Esophagus squamous epithelium (tissue), 5 donors: ENCODE measurements at regions not wholly inside any gene's neighbourhood (a gene's known extent, or its start where the extent isn't known, plus 50 kb on each side); places are given as distances from the start of the nearest gene placed in this dataset.

Experiments
- DNase-seq: peaks from one replicate; lab custom pipeline; 2025; lab: John Stamatoyannopoulos, UW
- H3K27ac ChIP-seq, 4 donors: fragments of 200-600 bp; sonication (generic); one replicate each; pipeline ENCODE4 v1.5.1; 2016 to 2019; ENCODE audit warnings: mild to moderate bottlenecking in 1 of 4
- H3K27me3 ChIP-seq, 4 donors: fragments of 200-600 bp; sonication (generic); 1 replicate in 3 of 4; 2 replicates in 1 of 4; pipeline versions ENCODE4 v1.5.1 to v1.6.0; 2017 to 2021; ENCODE audit warnings: antibody characterized with exemption in 1 of 4
- H3K36me3 ChIP-seq, 3 donors: fragments of 200-600 bp; sonication (generic); one replicate each; pipeline ENCODE4 v1.5.1; 2016 to 2019
- H3K4me1 ChIP-seq, 3 donors: fragments of 200-600 bp; sonication (generic); one replicate each; pipeline ENCODE4 v1.5.1; 2017 to 2019
- H3K4me3 ChIP-seq, 4 donors: fragments of 200-600 bp; sonication (generic); 1 replicate in 3 of 4; 2 replicates in 1 of 4; pipeline ENCODE4 v1.5.1; 2016 to 2019; ENCODE audit warnings: mild to moderate bottlenecking in 2 of 4, moderate library complexity in 1 of 4
- H3K9me3 ChIP-seq, 3 donors: fragments of 200-600 bp; sonication (generic); one replicate each; pipeline ENCODE4 v1.5.1; 2016 to 2019
- POLR2A ChIP-seq, 4 donors: fragments of 450-650 bp; IDR thresholded peaks; one replicate each; pipeline ENCODE4 v1.6.1; 2017; ENCODE audit warnings: antibody characterized with exemption in 4 of 4, mild to moderate bottlenecking in 4 of 4, moderate library complexity in 3 of 4
- WGBS, 2 donors: methylation state at CpG; one replicate each; pipeline ENCODE4 v1.1.5; 2018; 5-methylcytosine and 5-hydroxymethylcytosine counted together
- intact Hi-C: fragments of 100-400 bp; cut with DNase I; formaldehyde crosslinking; loops from one replicate; pipeline ENCODE4 v1.15.0; 2022
- TF ChIP-seq, protein P1 (sequence below), 6 experiments: fragments of 450-650 bp in 4 of 6; fragments of 200-600 bp in 2 of 6; sonication (generic) in 2 of 6; IDR thresholded peaks; one replicate each; pipeline ENCODE4 v1.5.1; 2016 to 2019; ENCODE audit warnings: antibody characterized with exemption in 6 of 6, mild to moderate bottlenecking in 4 of 6, moderate library complexity in 4 of 6
- donor health status: DM: yes; HTN: yes; CAD: no.

DNA sequence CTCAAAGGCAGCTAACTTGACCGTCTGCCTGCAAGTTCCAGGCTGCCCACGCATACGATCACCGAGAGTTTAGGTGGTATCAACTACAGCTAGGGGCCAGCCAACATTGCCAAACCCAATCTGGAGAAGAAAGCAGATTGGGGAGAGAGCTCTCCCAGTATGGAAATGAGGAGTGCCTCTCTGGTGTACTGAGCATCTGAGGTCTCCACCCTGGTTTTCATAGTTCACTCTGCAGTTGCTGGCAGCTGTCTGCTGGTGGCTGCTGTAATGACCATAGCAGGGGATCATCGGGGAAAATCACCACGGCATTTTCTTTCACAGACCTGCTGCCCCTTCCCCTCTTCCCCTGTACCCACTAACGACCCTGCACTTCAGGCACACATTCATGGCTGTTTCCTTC lies 201.7 kb downstream of the NUFIP1 start:
- intact Hi-C loops = no loop called here
- DNase-seq = no peak
- no peaks in the 10 kb centered on the region for H3K36me3 ChIP-seq
- peaks cover 0 to 23% (median 0%) of the 10 kb centered on the region in 3 donors for H3K4me1 ChIP-seq
- TF ChIP-seq POLR2A (IDR thresholded peaks at IDR 0.05) = no peak
- TF ChIP-seq, protein P1, sequence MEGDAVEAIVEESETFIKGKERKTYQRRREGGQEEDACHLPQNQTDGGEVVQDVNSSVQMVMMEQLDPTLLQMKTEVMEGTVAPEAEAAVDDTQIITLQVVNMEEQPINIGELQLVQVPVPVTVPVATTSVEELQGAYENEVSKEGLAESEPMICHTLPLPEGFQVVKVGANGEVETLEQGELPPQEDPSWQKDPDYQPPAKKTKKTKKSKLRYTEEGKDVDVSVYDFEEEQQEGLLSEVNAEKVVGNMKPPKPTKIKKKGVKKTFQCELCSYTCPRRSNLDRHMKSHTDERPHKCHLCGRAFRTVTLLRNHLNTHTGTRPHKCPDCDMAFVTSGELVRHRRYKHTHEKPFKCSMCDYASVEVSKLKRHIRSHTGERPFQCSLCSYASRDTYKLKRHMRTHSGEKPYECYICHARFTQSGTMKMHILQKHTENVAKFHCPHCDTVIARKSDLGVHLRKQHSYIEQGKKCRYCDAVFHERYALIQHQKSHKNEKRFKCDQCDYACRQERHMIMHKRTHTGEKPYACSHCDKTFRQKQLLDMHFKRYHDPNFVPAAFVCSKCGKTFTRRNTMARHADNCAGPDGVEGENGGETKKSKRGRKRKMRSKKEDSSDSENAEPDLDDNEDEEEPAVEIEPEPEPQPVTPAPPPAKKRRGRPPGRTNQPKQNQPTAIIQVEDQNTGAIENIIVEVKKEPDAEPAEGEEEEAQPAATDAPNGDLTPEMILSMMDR (IDR thresholded peaks at IDR 0.05) = no peak
- H3K4me3 ChIP-seq = no peak overlapping the region
- WGBS, 2 donors = 83% methylated on average over 7 of the region's 7 CpGs
- H3K9me3 ChIP-seq = no peaks in the 10 kb centered on the region
- H3K27ac ChIP-seq = no peak overlapping the region
- H3K27me3 ChIP-seq = no peaks in the 10 kb centered on the region

DNA sequence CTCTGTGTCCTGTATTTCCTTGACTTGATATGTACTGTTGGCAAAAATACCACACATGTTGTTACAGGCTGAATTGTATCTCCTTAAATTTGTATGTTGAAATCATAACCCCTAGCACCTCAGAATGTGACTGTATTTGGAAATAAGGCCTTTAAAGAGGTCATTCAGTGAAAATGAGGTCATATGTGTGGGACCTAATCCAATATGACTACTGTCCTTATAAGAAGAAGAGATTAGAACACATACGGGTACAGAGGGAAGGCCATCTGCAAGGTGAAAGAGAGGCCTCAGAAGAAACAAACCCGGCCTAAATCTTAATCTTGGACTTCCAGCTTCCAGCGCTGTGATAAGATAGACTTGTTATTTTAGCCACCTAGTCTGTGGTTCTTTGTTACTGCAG lies 202.5 kb downstream of the NUFIP1 start:
- TF ChIP-seq, protein P1 (IDR thresholded peaks at IDR 0.05) = no peak
- no peak for TF ChIP-seq POLR2A (IDR thresholded peaks at IDR 0.05)
- H3K9me3 ChIP-seq = no peaks in the 10 kb centered on the region
- no peaks in the 10 kb centered on the region for H3K36me3 ChIP-seq
- H3K27me3 ChIP-seq = no peaks in the 10 kb centered on the region
- no peak for DNase-seq
- intact Hi-C loops = no loop called here
- peaks cover 0 to 23% (median 0%) of the 10 kb centered on the region in 3 donors for H3K4me1 ChIP-seq
- no peak overlapping the region for H3K27ac ChIP-seq
- 76 to 86% methylated on average over 3 of the region's 3 CpGs for WGBS, 2 donors
- no peak overlapping the region for H3K4me3 ChIP-seq

DNA sequence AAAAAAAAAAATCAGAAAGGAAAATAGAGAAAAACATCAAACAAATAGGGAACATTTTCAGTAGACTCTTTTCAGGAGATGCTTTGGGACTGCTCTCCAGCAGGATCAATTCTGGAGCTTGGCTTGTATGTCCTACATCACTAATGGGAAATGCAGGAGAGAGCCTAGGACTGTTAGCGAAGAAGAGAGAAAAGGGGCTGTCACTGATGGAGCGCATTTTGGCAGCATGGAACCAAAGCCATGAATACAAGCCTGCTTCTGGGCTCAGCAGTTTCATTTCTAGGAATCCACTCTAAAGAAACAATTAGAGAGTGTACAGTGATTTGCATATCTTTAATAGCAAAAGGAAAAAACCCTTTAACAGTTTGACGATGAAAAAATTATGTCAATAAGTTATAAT lies 203.9 kb downstream of the NUFIP1 start:
- TF ChIP-seq POLR2A (IDR thresholded peaks at IDR 0.05) = no peak
- TF ChIP-seq, protein P1 (IDR thresholded peaks at IDR 0.05) = no peak
- Histone ChIP-seq H3K4me3 (no peak overlapping the region), H3K9me3 (no peaks in the 10 kb centered on the region), H3K36me3 (no peaks in the 10 kb centered on the region), H3K27me3 (no peaks in the 10 kb centered on the region), H3K27ac (no peak overlapping the region), H3K4me1 (peaks cover 0 to 17% (median 0%) of the 10 kb centered on the region in 3 donors)
- intact Hi-C loops = no loop called here
- DNase-seq = no peak
- WGBS, 2 donors = 88 to 93% methylated on average over 3 of the region's 3 CpGs

DNA sequence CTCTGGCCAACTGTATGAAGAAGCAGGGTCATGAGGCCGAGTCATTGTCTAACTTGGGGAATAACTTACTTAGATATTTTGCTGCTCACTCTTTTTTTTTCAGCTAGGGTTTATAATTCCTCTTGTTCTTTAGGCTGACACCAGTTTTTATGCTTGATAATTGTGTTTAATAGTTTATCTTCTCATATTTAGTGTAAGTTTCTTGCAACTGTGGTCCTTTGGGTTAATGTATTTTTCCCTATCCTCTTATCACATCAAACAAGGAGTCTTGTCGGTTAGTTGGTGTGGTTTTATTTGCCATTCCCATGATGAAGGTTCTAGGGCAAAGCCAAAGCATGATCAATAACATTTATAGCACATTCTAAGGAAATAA lies 204.6 kb downstream of the NUFIP1 start:
- TF ChIP-seq, protein P1 (IDR thresholded peaks at IDR 0.05) = no peak
- no peak for TF ChIP-seq POLR2A (IDR thresholded peaks at IDR 0.05)
- Histone ChIP-seq H3K9me3 (no peaks in the 10 kb centered on the region), H3K27me3 (no peaks in the 10 kb centered on the region), H3K4me3 (no peak overlapping the region), H3K4me1 (peaks cover 0 to 10% (median 0%) of the 10 kb centered on the region in 3 donors), H3K36me3 (no peaks in the 10 kb centered on the region), H3K27ac (no peak overlapping the region)
- 88 to 89% methylated on average over 2 of the region's 2 CpGs for WGBS, 2 donors
- intact Hi-C loops = no loop called here
- no peak for DNase-seq

DNA sequence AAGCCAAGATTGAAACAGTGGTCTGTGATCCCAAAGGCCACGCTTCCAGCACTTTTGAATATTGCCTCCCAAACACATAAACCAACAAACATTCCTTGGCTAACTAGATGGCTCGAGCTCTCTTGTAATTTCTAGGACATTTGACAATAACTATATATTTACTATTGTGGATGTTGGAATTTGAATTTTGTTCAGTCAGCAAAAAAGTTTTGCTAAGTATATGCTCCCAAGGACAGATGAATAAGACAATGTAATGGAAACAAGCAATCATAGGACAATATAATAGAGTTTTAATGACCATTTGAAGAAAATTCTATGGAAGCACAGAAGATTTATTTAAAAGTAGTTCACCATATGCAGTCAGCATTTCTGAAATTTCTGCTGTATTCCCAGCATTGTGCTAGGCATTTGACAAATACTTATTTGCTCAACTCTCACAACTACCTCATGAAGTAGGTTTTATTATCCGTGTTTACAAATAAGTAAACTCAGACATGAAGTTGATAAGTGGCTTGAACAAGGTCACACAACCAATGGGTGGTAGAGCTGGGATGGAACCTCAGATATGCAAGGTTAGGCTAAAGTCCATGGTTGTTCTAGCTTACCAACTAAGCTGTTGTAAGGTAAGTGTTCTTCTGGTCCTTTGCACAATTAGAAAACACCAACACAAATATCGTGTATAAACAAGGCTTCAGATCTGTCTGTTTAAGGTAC lies 205.1 kb downstream of the NUFIP1 start:
- no peaks in the 10 kb centered on the region for H3K27me3 ChIP-seq
- intact Hi-C loops = no loop called here
- H3K4me1 ChIP-seq = peaks cover 0 to 7% (median 0%) of the 10 kb centered on the region in 3 donors
- TF ChIP-seq POLR2A (IDR thresholded peaks at IDR 0.05) = no peak
- no peaks in the 10 kb centered on the region for H3K36me3 ChIP-seq
- H3K27ac ChIP-seq = no peak overlapping the region
- 76 to 85% methylated on average over 4 of the region's 4 CpGs for WGBS, 2 donors
- no peak overlapping the region for H3K4me3 ChIP-seq
- no peak for DNase-seq
- H3K9me3 ChIP-seq = no peaks in the 10 kb centered on the region
